ENCODE measurements at regions not wholly inside any gene's neighbourhood (a gene's known extent, or its start where the extent isn't known, plus 50 kb on each side); places are given as distances from the start of the nearest gene placed in this dataset.

DNA sequence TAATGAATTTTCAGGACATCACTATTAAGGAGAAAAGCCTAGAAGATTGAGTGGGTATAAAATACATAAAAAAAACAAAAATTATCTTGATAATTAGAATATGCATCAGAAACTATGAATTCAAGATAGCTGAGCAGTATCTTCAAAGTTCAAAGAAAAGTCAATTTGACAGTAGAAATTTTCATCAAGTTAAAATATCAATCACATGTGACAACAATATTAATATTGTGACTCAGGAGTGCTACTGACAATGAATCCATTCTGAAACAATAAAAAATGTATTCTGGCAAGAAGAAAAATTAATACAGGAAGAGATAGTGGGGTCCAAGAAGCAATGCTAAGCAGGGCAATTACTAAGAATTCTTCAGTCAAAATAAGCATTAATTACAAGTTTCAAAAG is 151.9 kb upstream of the GLRA2 start:
- Histone ChIP-seq H3K9me3 (no peaks in the 10 kb centered on the region), H3K27ac (ENCODE audit: low read length) (no peak overlapping the region), H3K36me3 (ENCODE audit: control insufficient read depth in 2 of 2, extremely low read depth in 1 of 2, insufficient read depth in 1 of 2, low read length in 1 of 2) (no peaks in the 10 kb centered on the region), H3K4me3 (ENCODE audit: control insufficient read depth in 1 of 2, extremely low read depth in 1 of 2, low read length in 1 of 2) (no peak overlapping the region), H3K27me3 (replicated peaks in 1 of 2; ENCODE audit: control insufficient read depth in 2 of 2, extremely low read depth in 1 of 2, insufficient read depth in 2 of 2, low read length in 1 of 2) (no peaks in the 10 kb centered on the region), H3K4me1 (ENCODE audit: control insufficient read depth in 1 of 2, extremely low read depth in 1 of 2, insufficient read depth in 2 of 2, low read length in 2 of 2) (no peaks in the 10 kb centered on the region)
- CTCF ChIA-PET: no interaction called here
- ATAC-seq (replicated peaks in 1 of 4): no peak
- no peaks in the 10 kb centered on the region for H3K4me1 Mint-ChIP-seq
- POLR2A ChIA-PET: no interaction called here
- H3K27ac Mint-ChIP-seq: no peak overlapping the region
- no peak for DNase-seq
- H3K36me3 Mint-ChIP-seq: no peaks in the 10 kb centered on the region
- H3K27me3 Mint-ChIP-seq: no peaks in the 10 kb centered on the region
- H3K9me3 Mint-ChIP-seq: peaks cover 0 to 4% (median 0%) of the 10 kb centered on the region in 3 donors
- no peak overlapping the region for H3K4me3 Mint-ChIP-seq

DNA sequence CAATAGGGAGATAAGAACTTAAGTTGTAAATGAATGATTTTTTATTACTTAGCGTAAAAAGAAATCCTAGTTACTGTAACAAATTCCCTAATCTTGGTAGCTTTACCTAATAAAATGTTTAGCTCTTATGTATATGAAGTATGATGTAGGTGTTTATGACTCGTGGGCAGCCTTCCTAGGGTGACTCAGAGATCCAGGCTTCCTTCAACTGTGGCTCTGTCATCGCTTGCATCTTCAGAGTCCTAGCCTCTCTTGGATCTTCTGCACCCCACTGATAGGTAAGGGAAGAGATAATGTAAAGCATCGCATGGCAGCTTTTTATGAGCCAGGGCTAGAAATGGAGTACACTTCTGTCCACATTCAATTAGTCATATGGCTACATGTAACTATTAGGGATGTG is 165.6 kb upstream of the GLRA2 start:
- no peaks in the 10 kb centered on the region for H3K4me1 ChIP-seq (ENCODE audit: control insufficient read depth in 1 of 2, extremely low read depth in 1 of 2, insufficient read depth in 2 of 2, low read length in 2 of 2)
- H3K36me3 ChIP-seq (ENCODE audit: control insufficient read depth in 2 of 2, extremely low read depth in 1 of 2, insufficient read depth in 1 of 2, low read length in 1 of 2): no peaks in the 10 kb centered on the region

DNA sequence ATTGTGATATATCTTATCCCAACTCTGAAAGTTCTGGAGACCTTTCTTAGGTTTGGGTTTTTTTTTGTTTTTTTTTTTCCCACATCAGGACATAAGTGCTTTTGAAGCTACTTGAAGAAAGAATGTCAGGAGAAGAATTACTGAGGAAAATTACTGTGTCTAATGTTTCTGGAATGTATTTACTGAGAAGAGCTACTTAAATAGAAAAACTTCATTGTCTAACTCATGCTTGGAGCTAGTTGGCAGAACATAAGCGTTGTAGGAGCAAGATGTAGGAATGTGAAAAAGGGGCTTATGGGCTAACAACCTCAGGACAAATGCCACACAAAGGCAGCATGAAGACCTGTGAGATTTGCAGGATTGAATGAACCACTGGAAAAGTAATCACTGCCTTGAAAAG is 166.6 kb upstream of the GLRA2 start:
- H3K27me3 Mint-ChIP-seq: peaks cover 0 to 7% of the 10 kb centered on the region in 2 donors
- no peaks in the 10 kb centered on the region for H3K36me3 ChIP-seq (ENCODE audit: control insufficient read depth in 2 of 2, extremely low read depth in 1 of 2, insufficient read depth in 1 of 2, low read length in 1 of 2)
- ATAC-seq (replicated peaks in 1 of 4) (no peak), DNase-seq (no peak)
- ChIA-PET CTCF (interaction anchor here in 1 of 2 donors (0.7 kb wide), 1 partner anchor 9 kb away, joined by 3 read pairs; no protein-coding TSS in a partner anchor), POLR2A (no interaction called here)
- no peak overlapping the region for H3K27ac ChIP-seq (ENCODE audit: low read length)
- no peaks in the 10 kb centered on the region for H3K9me3 Mint-ChIP-seq
- H3K4me3 Mint-ChIP-seq: no peak overlapping the region
- no peaks in the 10 kb centered on the region for H3K4me1 Mint-ChIP-seq
- no peaks in the 10 kb centered on the region for H3K4me1 ChIP-seq (ENCODE audit: control insufficient read depth in 1 of 2, extremely low read depth in 1 of 2, insufficient read depth in 2 of 2, low read length in 2 of 2)
- H3K27ac Mint-ChIP-seq: no peak overlapping the region
- no peaks in the 10 kb centered on the region for H3K36me3 Mint-ChIP-seq
- no peaks in the 10 kb centered on the region for H3K27me3 ChIP-seq (replicated peaks in 1 of 2; ENCODE audit: control insufficient read depth in 2 of 2, extremely low read depth in 1 of 2, insufficient read depth in 2 of 2, low read length in 1 of 2)
- H3K9me3 ChIP-seq: no peaks in the 10 kb centered on the region
- no CpG with 5 or more reads among the region's 1 CpG for WGBS (ENCODE audit: insufficient coverage)
- H3K4me3 ChIP-seq (ENCODE audit: control insufficient read depth in 1 of 2, extremely low read depth in 1 of 2, low read length in 1 of 2): no peak overlapping the region

More for the DNA sequence above, 165.6 kb upstream of the GLRA2 start:
- Histone ChIP-seq H3K9me3 (no peaks in the 10 kb centered on the region), H3K27ac (ENCODE audit: low read length) (no peak overlapping the region), H3K27me3 (replicated peaks in 1 of 2; ENCODE audit: control insufficient read depth in 2 of 2, extremely low read depth in 1 of 2, insufficient read depth in 2 of 2, low read length in 1 of 2) (no peaks in the 10 kb centered on the region), H3K4me3 (ENCODE audit: control insufficient read depth in 1 of 2, extremely low read depth in 1 of 2, low read length in 1 of 2) (no peak overlapping the region)
- POLR2A ChIA-PET: no interaction called here
- H3K4me3 Mint-ChIP-seq: no peak overlapping the region
- DNase-seq (no peak), ATAC-seq (replicated peaks in 1 of 4) (no peak)
- no peak overlapping the region for H3K27ac Mint-ChIP-seq
- H3K4me1 Mint-ChIP-seq: no peaks in the 10 kb centered on the region
- no CpG with 5 or more reads among the region's 4 CpGs for WGBS (ENCODE audit: insufficient coverage)
- CTCF ChIA-PET: interaction anchor here in 1 of 2 donors (1.1 kb wide), 1 partner anchor 11 kb away, joined by 3 read pairs; no protein-coding TSS in a partner anchor
- H3K9me3 Mint-ChIP-seq: no peaks in the 10 kb centered on the region
- H3K27me3 Mint-ChIP-seq: peaks cover 0 to 7% of the 10 kb centered on the region in 2 donors
- H3K36me3 Mint-ChIP-seq: no peaks in the 10 kb centered on the region

DNA sequence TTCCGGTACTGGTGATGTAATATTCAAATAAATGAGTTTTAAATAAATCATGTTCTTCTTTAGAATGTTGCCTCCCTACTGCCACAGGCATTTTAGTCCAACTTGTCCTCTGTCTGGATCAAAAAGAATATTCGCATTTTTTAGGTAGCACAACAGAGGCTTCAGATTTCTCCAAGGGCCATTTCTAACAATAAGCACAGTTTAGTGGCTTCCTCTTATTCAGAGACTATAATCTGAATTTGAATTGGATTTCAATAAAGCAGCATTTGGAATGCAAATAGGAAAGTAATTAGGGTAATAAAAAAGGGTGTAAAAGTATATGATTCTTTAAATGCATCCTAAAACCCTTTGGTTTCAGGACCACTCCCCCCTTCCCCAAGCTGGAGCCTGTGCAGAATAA is 167.9 kb upstream of the GLRA2 start:
- no peaks in the 10 kb centered on the region for H3K27me3 ChIP-seq (replicated peaks in 1 of 2; ENCODE audit: control insufficient read depth in 2 of 2, extremely low read depth in 1 of 2, insufficient read depth in 2 of 2, low read length in 1 of 2)
- H3K9me3 ChIP-seq: no peaks in the 10 kb centered on the region
- Mint-ChIP-seq H3K9me3 (no peaks in the 10 kb centered on the region), H3K27ac (no peak overlapping the region), H3K4me3 (no peak overlapping the region), H3K27me3 (peaks cover 0 to 4% of the 10 kb centered on the region in 2 donors), H3K36me3 (no peaks in the 10 kb centered on the region), H3K4me1 (no peaks in the 10 kb centered on the region)
- CTCF ChIA-PET: no interaction called here
- no CpG with 5 or more reads among the region's 2 CpGs for WGBS (ENCODE audit: insufficient coverage)
- ATAC-seq (replicated peaks in 1 of 4) (no peak), DNase-seq (no peak)
- POLR2A ChIA-PET: no interaction called here
- H3K27ac ChIP-seq (ENCODE audit: low read length): no peak overlapping the region
- H3K4me1 ChIP-seq (ENCODE audit: control insufficient read depth in 1 of 2, extremely low read depth in 1 of 2, insufficient read depth in 2 of 2, low read length in 2 of 2): no peaks in the 10 kb centered on the region
- no peaks in the 10 kb centered on the region for H3K36me3 ChIP-seq (ENCODE audit: control insufficient read depth in 2 of 2, extremely low read depth in 1 of 2, insufficient read depth in 1 of 2, low read length in 1 of 2)
- no peak overlapping the region for H3K4me3 ChIP-seq (ENCODE audit: control insufficient read depth in 1 of 2, extremely low read depth in 1 of 2, low read length in 1 of 2)

DNA sequence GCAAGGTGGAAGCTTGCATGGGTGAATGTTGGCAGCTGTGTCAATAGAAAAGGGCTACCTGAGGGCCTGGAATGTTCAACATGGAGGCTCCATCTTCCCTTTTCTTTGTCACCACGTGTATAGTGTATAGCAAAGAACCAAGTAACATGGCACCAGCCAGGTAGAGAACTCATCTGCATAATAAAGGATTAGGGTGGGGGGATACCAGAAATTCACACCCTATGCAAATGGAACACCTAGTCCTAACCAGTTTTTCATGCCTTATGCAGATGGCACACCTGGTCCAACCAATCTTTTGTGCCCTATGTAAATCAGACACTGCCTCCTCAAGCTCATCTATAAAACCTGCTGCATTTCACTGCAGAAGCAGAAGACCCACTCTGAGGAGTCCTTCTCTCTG is 169.6 kb upstream of the GLRA2 start:
- ATAC-seq (replicated peaks in 1 of 4): no peak
- H3K27me3 Mint-ChIP-seq: peaks cover 0 to 4% of the 10 kb centered on the region in 2 donors

DNA sequence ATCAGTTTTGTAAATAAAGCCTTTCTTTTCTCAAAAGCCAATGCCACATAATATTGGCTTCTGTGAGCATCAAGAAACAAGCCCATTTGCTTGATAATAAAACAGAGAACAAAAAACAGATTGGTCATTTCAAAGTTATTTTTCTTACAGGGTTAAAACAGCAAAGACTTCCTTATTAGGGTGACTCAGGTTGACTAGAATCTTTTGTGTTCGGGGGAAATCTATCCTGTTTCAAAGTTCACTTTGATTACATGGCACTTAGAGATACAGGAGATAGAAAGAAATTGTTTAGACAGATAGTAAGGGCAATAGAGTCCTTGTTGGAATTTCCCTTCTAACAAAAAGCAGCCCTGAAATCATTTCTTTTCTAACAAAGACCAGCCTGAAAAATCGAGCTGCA is 170.0 kb upstream of the GLRA2 start:
- no peak for ATAC-seq (replicated peaks in 1 of 4)
- ChIA-PET CTCF (no interaction called here), POLR2A (no interaction called here)
- DNase-seq: no peak
- no peaks in the 10 kb centered on the region for H3K36me3 ChIP-seq (ENCODE audit: control insufficient read depth in 2 of 2, extremely low read depth in 1 of 2, insufficient read depth in 1 of 2, low read length in 1 of 2)
- no peaks in the 10 kb centered on the region for H3K4me1 ChIP-seq (ENCODE audit: control insufficient read depth in 1 of 2, extremely low read depth in 1 of 2, insufficient read depth in 2 of 2, low read length in 2 of 2)
- no peak overlapping the region for H3K4me3 ChIP-seq (ENCODE audit: control insufficient read depth in 1 of 2, extremely low read depth in 1 of 2, low read length in 1 of 2)
- Mint-ChIP-seq H3K27me3 (peaks cover 0 to 4% of the 10 kb centered on the region in 2 donors), H3K27ac (no peak overlapping the region), H3K36me3 (no peaks in the 10 kb centered on the region), H3K9me3 (no peaks in the 10 kb centered on the region), H3K4me3 (no peak overlapping the region), H3K4me1 (no peaks in the 10 kb centered on the region)
- no peaks in the 10 kb centered on the region for H3K27me3 ChIP-seq (replicated peaks in 1 of 2; ENCODE audit: control insufficient read depth in 2 of 2, extremely low read depth in 1 of 2, insufficient read depth in 2 of 2, low read length in 1 of 2)
- H3K9me3 ChIP-seq: no peaks in the 10 kb centered on the region
- no CpG with 5 or more reads among the region's 2 CpGs for WGBS (ENCODE audit: insufficient coverage)
- H3K27ac ChIP-seq (ENCODE audit: low read length): no peak overlapping the region

More for the DNA sequence above, 169.6 kb upstream of the GLRA2 start:
- no peaks in the 10 kb centered on the region for H3K27me3 ChIP-seq (replicated peaks in 1 of 2; ENCODE audit: control insufficient read depth in 2 of 2, extremely low read depth in 1 of 2, insufficient read depth in 2 of 2, low read length in 1 of 2)
- H3K4me3 ChIP-seq (ENCODE audit: control insufficient read depth in 1 of 2, extremely low read depth in 1 of 2, low read length in 1 of 2): no peak overlapping the region
- Mint-ChIP-seq H3K4me1 (no peaks in the 10 kb centered on the region), H3K27ac (no peak overlapping the region), H3K36me3 (no peaks in the 10 kb centered on the region), H3K4me3 (no peak overlapping the region), H3K9me3 (no peaks in the 10 kb centered on the region)
- WGBS (ENCODE audit: insufficient coverage): no CpG with 5 or more reads among the region's 1 CpG
- ChIA-PET POLR2A (no interaction called here), CTCF (no interaction called here)
- no peak for DNase-seq
- no peaks in the 10 kb centered on the region for H3K36me3 ChIP-seq (ENCODE audit: control insufficient read depth in 2 of 2, extremely low read depth in 1 of 2, insufficient read depth in 1 of 2, low read length in 1 of 2)
- H3K9me3 ChIP-seq: no peaks in the 10 kb centered on the region
- no peak overlapping the region for H3K27ac ChIP-seq (ENCODE audit: low read length)
- no peaks in the 10 kb centered on the region for H3K4me1 ChIP-seq (ENCODE audit: control insufficient read depth in 1 of 2, extremely low read depth in 1 of 2, insufficient read depth in 2 of 2, low read length in 2 of 2)

DNA sequence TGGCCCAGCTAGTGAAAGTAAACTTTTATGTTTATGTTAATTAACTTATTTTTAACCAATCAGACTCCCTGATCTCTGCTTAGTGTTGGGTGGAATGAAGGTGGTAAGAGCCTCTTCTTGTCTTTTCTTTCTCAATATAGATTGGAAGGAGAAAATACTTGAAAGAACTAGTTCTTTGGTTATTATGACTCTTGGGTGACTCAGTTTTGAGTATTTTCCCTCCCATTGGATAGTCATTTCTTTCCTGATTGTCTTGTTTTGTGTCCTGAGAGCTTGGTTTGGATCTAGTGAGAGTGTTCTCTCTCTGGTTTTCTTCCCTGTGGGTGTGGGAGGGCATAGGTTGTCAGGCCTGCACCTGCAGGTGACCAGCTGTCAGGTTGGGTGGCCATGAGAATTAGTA is 172.0 kb upstream of the GLRA2 start:
- Histone ChIP-seq H3K4me3 (ENCODE audit: control insufficient read depth in 1 of 2, extremely low read depth in 1 of 2, low read length in 1 of 2) (no peak overlapping the region), H3K4me1 (ENCODE audit: control insufficient read depth in 1 of 2, extremely low read depth in 1 of 2, insufficient read depth in 2 of 2, low read length in 2 of 2) (no peaks in the 10 kb centered on the region), H3K27ac (ENCODE audit: low read length) (no peak overlapping the region), H3K36me3 (ENCODE audit: control insufficient read depth in 2 of 2, extremely low read depth in 1 of 2, insufficient read depth in 1 of 2, low read length in 1 of 2) (no peaks in the 10 kb centered on the region), H3K9me3 (no peaks in the 10 kb centered on the region), H3K27me3 (replicated peaks in 1 of 2; ENCODE audit: control insufficient read depth in 2 of 2, extremely low read depth in 1 of 2, insufficient read depth in 2 of 2, low read length in 1 of 2) (no peaks in the 10 kb centered on the region)
- no peak overlapping the region for H3K27ac Mint-ChIP-seq
- no peak overlapping the region for H3K4me3 Mint-ChIP-seq
- ChIA-PET POLR2A (no interaction called here), CTCF (no interaction called here)
- H3K4me1 Mint-ChIP-seq: no peaks in the 10 kb centered on the region
- no peaks in the 10 kb centered on the region for H3K27me3 Mint-ChIP-seq
- H3K36me3 Mint-ChIP-seq: no peaks in the 10 kb centered on the region
- no peak for ATAC-seq (replicated peaks in 1 of 4)
- H3K9me3 Mint-ChIP-seq: peaks cover 0 to 6% (median 0%) of the 10 kb centered on the region in 3 donors
- DNase-seq: no peak

All from T-cell (primary cell).